Keratinocyte (primary cell): ENCODE measurements at regions not wholly inside any gene's neighbourhood (a gene's known extent, or its start where the extent isn't known, plus 50 kb on each side); places are given as distances from the start of the nearest gene placed in this dataset.

ENCODE experiments used
- DNase-seq: peaks from one replicate; pipeline ENCODE4 v3.0.0-alpha.2; 2011; ENCODE audit warnings: low read depth, missing footprints, low spot score
- FAIRE-seq: peaks from 2 replicates; lab custom pipeline; 2011; peaks lifted over from hg19 to GRCh38; lab: Jason Lieb, UNC
- H2AFZ ChIP-seq: 2 replicates; pipeline ENCODE4 v1.6.0; 2012; ENCODE audit warnings: low read length, control low read depth, inconsistent platforms; ENCODE audit not compliant: control insufficient read depth
- H3K27ac ChIP-seq: 2 replicates; pipeline ENCODE4 v1.5.1; 2011; ENCODE audit warnings: low read length; ENCODE audit not compliant: control insufficient read depth, insufficient read depth
- H3K27me3 ChIP-seq: 3 replicates; pipeline ENCODE4 v1.6.0; 2011; ENCODE audit warnings: low read length; ENCODE audit not compliant: control insufficient read depth, insufficient read depth; ENCODE audit errors: extremely low read depth
- H3K36me3 ChIP-seq, 2 experiments: 2 replicates in 1 of 2; 3 replicates in 1 of 2; pipeline ENCODE4 v1.5.1; 2011; ENCODE audit warnings: low read length in 2 of 2, mild to moderate bottlenecking in 1 of 2; ENCODE audit not compliant: control insufficient read depth in 2 of 2, insufficient read depth in 2 of 2; ENCODE audit errors: extremely low read depth in 1 of 2
- H3K4me1 ChIP-seq: 3 replicates; pipeline ENCODE4 v1.5.1; 2011; ENCODE audit warnings: low read length; ENCODE audit not compliant: control insufficient read depth, insufficient read depth; ENCODE audit errors: extremely low read depth
- H3K4me2 ChIP-seq: 3 replicates; pipeline ENCODE4 v1.6.0; 2011; ENCODE audit warnings: low read depth, low read length; ENCODE audit not compliant: control insufficient read depth, insufficient read depth; ENCODE audit errors: extremely low read depth
- H3K4me3 ChIP-seq, 3 experiments: fragments of 200-600 bp in 1 of 3; sonication (generic) in 1 of 3; 2 replicates in 2 of 3; 3 replicates in 1 of 3; pipeline ENCODE4 v1.5.1; 2011 to 2016; ENCODE audit warnings: low read length in 3 of 3, mild to moderate bottlenecking in 3 of 3, control low read depth in 2 of 3, inconsistent platforms in 1 of 3, low read depth in 1 of 3, mixed read lengths in 1 of 3, mixed run types in 1 of 3, moderate library complexity in 1 of 3; ENCODE audit not compliant: control insufficient read depth in 2 of 3, insufficient read depth in 2 of 3; ENCODE audit errors: extremely low read depth in 1 of 3
- H3K79me2 ChIP-seq: 2 replicates; pipeline ENCODE4 v1.6.0; 2012; ENCODE audit warnings: low read length; ENCODE audit not compliant: control insufficient read depth, insufficient read depth
- H3K9ac ChIP-seq: 3 replicates; pipeline ENCODE4 v1.6.0; 2011; ENCODE audit warnings: low read length; ENCODE audit not compliant: control insufficient read depth, insufficient read depth; ENCODE audit errors: extremely low read depth
- H3K9me1 ChIP-seq: 3 replicates; pipeline ENCODE4 v1.6.0; 2011; ENCODE audit warnings: low read length; ENCODE audit not compliant: control insufficient read depth, insufficient read depth; ENCODE audit errors: extremely low read depth
- H3K9me3 ChIP-seq: 2 replicates; pipeline ENCODE4 v1.5.1; 2012; ENCODE audit warnings: low read depth, low read length; ENCODE audit not compliant: control insufficient read depth
- H4K20me1 ChIP-seq: 3 replicates; pipeline ENCODE4 v1.6.0; 2011; ENCODE audit warnings: low read length; ENCODE audit not compliant: control insufficient read depth, insufficient read depth; ENCODE audit errors: extremely low read depth
- CTCF ChIP-seq, 3 experiments: IDR thresholded peaks in 1 of 3; conservative IDR thresholded peaks in 1 of 3; optimal IDR thresholded peaks in 1 of 3; 2 replicates in 2 of 3; 3 replicates in 1 of 3; pipeline versions ENCODE3 to v1.5.1; 2011; ENCODE audit warnings: low read length in 3 of 3, mild to moderate bottlenecking in 3 of 3, moderate library complexity in 2 of 3, control low read depth in 1 of 3, inconsistent platforms in 1 of 3; ENCODE audit not compliant: insufficient read depth in 2 of 3; ENCODE audit errors: extremely low read depth in 1 of 3
- EZH2 ChIP-seq: IDR thresholded peaks from one replicate; pipeline ENCODE4 v1.6.1; 2012; ENCODE audit warnings: inconsistent platforms, mild to moderate bottlenecking, low read length, moderate library complexity
- dilution Hi-C: fragments of 300-500 bp; cut with MboI; formaldehyde crosslinking; loops from one replicate; pipeline ENCODE4 v1.7.0; 2020; ENCODE audit warnings: low sequenced_read_pairs; ENCODE audit not compliant: extremely low pct_ligation_motif_present

GRCh38 chr6:113679051-113679450 lies 178.1 kb upstream of the MARCKS start:
- DNase-seq (no peak), FAIRE-seq (no peak)
- Histone ChIP-seq H3K27ac (no peak overlapping the region), H3K36me3 (no peaks in the 10 kb centered on the region), H3K9me1 (no peaks in the 10 kb centered on the region), H4K20me1 (no peaks in the 10 kb centered on the region), H3K4me2 (no peak overlapping the region), H2AFZ (no peak overlapping the region), H3K9me3 (no peaks in the 10 kb centered on the region), H3K79me2 (no peaks in the 10 kb centered on the region), H3K4me3 (no peak overlapping the region), H3K27me3 (no peaks in the 10 kb centered on the region), H3K9ac (no peak overlapping the region), H3K4me1 (peaks cover under 1% of the 10 kb centered on the region)
- no peak for TF ChIP-seq EZH2
- TF ChIP-seq CTCF (optimal IDR thresholded peaks at IDR 0.05 in 1 of 3, IDR thresholded peaks at IDR 0.05 in 1 of 3, conservative IDR thresholded peaks at IDR 0.05 in 1 of 3; ENCODE audit: extremely low read depth in 1 of 3, insufficient read depth in 2 of 3, low read length in 3 of 3), result no peak
- dilution Hi-C loops, result no loop called here

DNA sequence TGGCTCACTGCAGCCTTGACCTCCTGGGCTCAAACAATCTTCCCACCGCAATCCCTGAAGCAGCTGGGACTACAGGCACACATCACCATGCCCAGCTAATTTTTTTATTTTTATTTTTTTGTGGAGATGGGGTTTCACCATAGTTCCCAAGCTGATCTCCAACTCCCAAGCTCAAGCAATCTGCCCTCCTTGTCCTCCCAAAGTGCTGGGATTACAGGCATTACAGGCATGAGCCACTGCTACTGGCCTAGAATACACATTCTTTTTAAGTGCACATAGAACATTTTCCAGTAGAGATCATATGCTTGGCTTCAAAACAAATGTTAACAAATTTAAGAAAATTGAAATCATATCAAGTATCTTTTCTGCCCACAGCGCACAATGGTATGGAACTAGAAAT lies 176.8 kb upstream of the MARCKS start:
- no peak overlapping the region for H3K9ac ChIP-seq
- H3K4me3 ChIP-seq, result no peak overlapping the region
- no peaks in the 10 kb centered on the region for H4K20me1 ChIP-seq
- no peaks in the 10 kb centered on the region for H3K9me1 ChIP-seq
- no peak for TF ChIP-seq CTCF (optimal IDR thresholded peaks at IDR 0.05 in 1 of 3, IDR thresholded peaks at IDR 0.05 in 1 of 3, conservative IDR thresholded peaks at IDR 0.05 in 1 of 3; ENCODE audit: extremely low read depth in 1 of 3, insufficient read depth in 2 of 3, low read length in 3 of 3)
- TF ChIP-seq EZH2, result no peak
- H3K79me2 ChIP-seq, result no peaks in the 10 kb centered on the region
- H3K4me1 ChIP-seq, result peaks cover 11% of the 10 kb centered on the region
- no peaks in the 10 kb centered on the region for H3K9me3 ChIP-seq
- FAIRE-seq, result no peak
- dilution Hi-C loops, result no loop called here
- H3K27me3 ChIP-seq, result no peaks in the 10 kb centered on the region
- no peak for DNase-seq
- no peak overlapping the region for H3K4me2 ChIP-seq
- H3K27ac ChIP-seq, result no peak overlapping the region
- no peak overlapping the region for H2AFZ ChIP-seq
- H3K36me3 ChIP-seq, result no peaks in the 10 kb centered on the region
